Smooth muscle cell (in vitro differentiated cells): ENCODE measurements at regions not wholly inside any gene's neighbourhood (a gene's known extent, or its start where the extent isn't known, plus 50 kb on each side); places are given as distances from the start of the nearest gene placed in this dataset.

Source experiments
- DNase-seq: peaks from one replicate; lab custom pipeline; 2025; ENCODE audit not compliant: unreplicated experiment; lab: John Stamatoyannopoulos, UW
- H2AFZ ChIP-seq: fragments of 200-600 bp; sonication (generic); 2 replicates; pipeline ENCODE4 v1.6.0; 2016; ENCODE audit warnings: antibody characterized with exemption, low read depth, mild to moderate bottlenecking
- H3F3A ChIP-seq: fragments of 200-600 bp; sonication (generic); 2 replicates; pipeline ENCODE4 v1.6.0; 2017; ENCODE audit warnings: antibody characterized with exemption, low read depth
- H3K27ac ChIP-seq: fragments of 200-600 bp; sonication (generic); 2 replicates; pipeline ENCODE4 v1.5.1; 2016; ENCODE audit warnings: low read depth, mild to moderate bottlenecking
- H3K27me3 ChIP-seq: fragments of 200-600 bp; sonication (generic); 2 replicates; pipeline ENCODE4 v1.6.1; 2016; ENCODE audit warnings: low read depth, mild to moderate bottlenecking
- H3K36me3 ChIP-seq: fragments of 200-600 bp; sonication (generic); 2 replicates; pipeline ENCODE4 v1.5.1; 2016; ENCODE audit warnings: low read depth
- H3K4me1 ChIP-seq: fragments of 200-600 bp; sonication (generic); 2 replicates; pipeline ENCODE4 v1.5.1; 2016; ENCODE audit warnings: low read depth
- H3K4me2 ChIP-seq: fragments of 200-600 bp; sonication (generic); 2 replicates; pipeline ENCODE4 v1.6.0; 2016; ENCODE audit warnings: mild to moderate bottlenecking
- H3K4me3 ChIP-seq: fragments of 200-600 bp; sonication (generic); 2 replicates; pipeline ENCODE4 v1.5.1; 2016; ENCODE audit warnings: mild to moderate bottlenecking
- H3K79me2 ChIP-seq: fragments of 200-600 bp; sonication (generic); 2 replicates; pipeline ENCODE4 v1.6.0; 2016; ENCODE audit warnings: low read depth, mild to moderate bottlenecking
- H3K9ac ChIP-seq: fragments of 200-600 bp; sonication (generic); 2 replicates; pipeline ENCODE4 v1.6.0; 2016; ENCODE audit warnings: low read depth
- H3K9me3 ChIP-seq: fragments of 200-600 bp; sonication (generic); replicated peaks from 2 replicates; pipeline ENCODE4 v1.5.1; 2016; ENCODE audit warnings: low read depth
- H4K20me1 ChIP-seq: fragments of 200-600 bp; sonication (generic); 2 replicates; pipeline ENCODE4 v1.6.0; 2016; ENCODE audit warnings: low read depth
- CTCF ChIP-seq: fragments of 200-600 bp; sonication (generic); IDR thresholded peaks from 2 replicates; pipeline ENCODE4 v1.5.1; 2017; ENCODE audit warnings: borderline replicate concordance, mild to moderate bottlenecking, antibody characterized with exemption; ENCODE audit not compliant: insufficient read depth, poor library complexity, severe bottlenecking
- WGBS: methylation state at CpG from one replicate; pipeline ENCODE4 v1.1.7; 2016; ENCODE audit warnings: low lambda C conversion rate; 5-methylcytosine and 5-hydroxymethylcytosine counted together

- no peak for DNase-seq
- Histone ChIP-seq H3F3A (no peaks in the 10 kb centered on the region), H3K27ac (no peak overlapping the region), H3K4me1 (no peaks in the 10 kb centered on the region), H3K9me3 (no peaks in the 10 kb centered on the region), H3K4me3 (no peak overlapping the region), H4K20me1 (no peaks in the 10 kb centered on the region), H3K4me2 (no peak overlapping the region), H3K79me2 (no peaks in the 10 kb centered on the region), H2AFZ (no peak overlapping the region), H3K27me3 (peaks cover 39% of the 10 kb centered on the region), H3K9ac (no peak overlapping the region), H3K36me3 (no peaks in the 10 kb centered on the region)
- 36% methylated on average over 6 of the region's 40 CpGs for WGBS
- no peak for TF ChIP-seq CTCF
Measured at GRCh38 chr20:63071541-63072181, 64.9 kb upstream of the BHLHE23 start.

GRCh38 chr20:63070771-63071540, 64.2 kb upstream of the BHLHE23 start:
- Histone ChIP-seq H3K9ac (no peak overlapping the region), H2AFZ (no peak overlapping the region), H3K27me3 (peaks cover 39% of the 10 kb centered on the region), H4K20me1 (no peaks in the 10 kb centered on the region), H3K4me3 (no peak overlapping the region), H3K36me3 (no peaks in the 10 kb centered on the region), H3K27ac (no peak overlapping the region), H3K4me1 (no peaks in the 10 kb centered on the region), H3K9me3 (no peaks in the 10 kb centered on the region), H3K4me2 (no peak overlapping the region), H3F3A (no peaks in the 10 kb centered on the region), H3K79me2 (no peaks in the 10 kb centered on the region)
- no peak for TF ChIP-seq CTCF
- WGBS, result 90% methylated on average over 11 of the region's 11 CpGs
- DNase-seq, result no peak

- Histone ChIP-seq H3K9ac (no peak overlapping the region), H3K4me1 (no peaks in the 10 kb centered on the region), H3K36me3 (no peaks in the 10 kb centered on the region), H3K4me3 (no peak overlapping the region), H3K79me2 (no peaks in the 10 kb centered on the region), H3K9me3 (no peaks in the 10 kb centered on the region), H4K20me1 (no peaks in the 10 kb centered on the region), H3K4me2 (no peak overlapping the region), H3K27ac (no peak overlapping the region), H3K27me3 (peaks cover 39% of the 10 kb centered on the region), H2AFZ (no peak overlapping the region), H3F3A (no peaks in the 10 kb centered on the region)
- no peak for TF ChIP-seq CTCF
- WGBS, result 49% methylated on average over 3 of the region's 3 CpGs
- DNase-seq, result no peak
Measured at GRCh38 chr20:63070301-63070625, 63.5 kb upstream of the BHLHE23 start.
